Liver (tissue), 8 donors: ENCODE measurements at regions not wholly inside any gene's neighbourhood (a gene's known extent, or its start where the extent isn't known, plus 50 kb on each side); places are given as distances from the start of the nearest gene placed in this dataset.
"Not testable (repeated sequence)": the region's sequence is repeated elsewhere in the genome, so short reads cannot be mapped to it uniquely, and the experiment has no call there.

Source experiments
- DNase-seq: peaks from one replicate; pipeline ENCODE4 v3.0.0-alpha.2; 2017; ENCODE audit warnings: low spot score
- H3K27ac ChIP-seq, 2 donors: one replicate each; pipeline ENCODE4 v1.7.0; 2013; ENCODE audit warnings: inconsistent platforms in 2 of 2, low read length in 2 of 2, control low read depth in 1 of 2, low read depth in 1 of 2, mild to moderate bottlenecking in 1 of 2
- H3K27me3 ChIP-seq, 4 donors: one replicate each; pipeline versions ENCODE4 v1.6.1 to v1.7.0; 2013; ENCODE audit warnings: low read length in 3 of 4, inconsistent platforms in 1 of 4, mild to moderate bottlenecking in 1 of 4, moderate library complexity in 1 of 4; ENCODE audit not compliant: control insufficient read depth in 4 of 4, insufficient read depth in 4 of 4
- H3K36me3 ChIP-seq, 4 donors: one replicate each; pipeline versions ENCODE4 v1.6.1 to v1.7.0; 2013; ENCODE audit warnings: low read length in 3 of 4, mild to moderate bottlenecking in 3 of 4, low read depth in 1 of 4, moderate library complexity in 1 of 4; ENCODE audit not compliant: control insufficient read depth in 4 of 4, insufficient read depth in 3 of 4
- H3K4me1 ChIP-seq, 4 donors: one replicate each; pipeline versions ENCODE4 v1.6.1 to v1.7.0; 2013; ENCODE audit warnings: low read length in 3 of 4, mild to moderate bottlenecking in 3 of 4, moderate library complexity in 1 of 4; ENCODE audit not compliant: control insufficient read depth in 4 of 4, insufficient read depth in 4 of 4
- H3K4me3 ChIP-seq, 3 donors: one replicate each; pipeline versions ENCODE4 v1.6.1 to v1.7.0; 2013; ENCODE audit warnings: low read length in 3 of 3, control low read depth in 1 of 3, low read depth in 1 of 3, mild to moderate bottlenecking in 1 of 3
- H3K9ac ChIP-seq, 2 donors: one replicate each; pipeline ENCODE4 v1.7.0; 2013; ENCODE audit warnings: low read length in 2 of 2, mild to moderate bottlenecking in 2 of 2, moderate library complexity in 2 of 2, control low read depth in 1 of 2, low read depth in 1 of 2
- H3K9me3 ChIP-seq, 4 donors: one replicate each; pipeline versions ENCODE4 v1.6.1 to v1.7.0; 2013; ENCODE audit warnings: low read length in 3 of 4; ENCODE audit not compliant: control insufficient read depth in 4 of 4
- ATF3 ChIP-seq: IDR thresholded peaks from 2 replicates; pipeline ENCODE4 v1.6.1; 2016; ENCODE audit warnings: antibody characterized with exemption
- CTCF ChIP-seq: fragments of 150-350 bp; IDR thresholded peaks from 2 replicates; pipeline ENCODE4 v1.5.1; 2017; ENCODE audit warnings: improper control_type of control experiment, low read depth, low read length; ENCODE audit not compliant: missing input control
- EGR1 ChIP-seq, 2 donors: IDR thresholded peaks; 2 replicates each; pipeline ENCODE4 v1.6.1; 2016 to 2018; ENCODE audit warnings: antibody characterized with exemption in 2 of 2, low read depth in 2 of 2
- FOXA1 ChIP-seq: IDR thresholded peaks from 2 replicates; pipeline ENCODE4 v1.6.1; 2016; ENCODE audit warnings: antibody characterized with exemption
- FOXA2 ChIP-seq: IDR thresholded peaks from 2 replicates; pipeline ENCODE4 v1.6.1; 2016; ENCODE audit warnings: antibody characterized with exemption
- GABPA ChIP-seq, 2 donors: IDR thresholded peaks in 1 of 2; conservative IDR thresholded peaks in 1 of 2; 2 replicates each; pipeline ENCODE4 v1.6.1; 2016; ENCODE audit warnings: antibody characterized with exemption in 2 of 2, mild to moderate bottlenecking in 1 of 2, moderate library complexity in 1 of 2
- HNF4A ChIP-seq, 2 donors: conservative IDR thresholded peaks; 2 replicates each; pipeline ENCODE4 v1.6.1; 2016; ENCODE audit warnings: antibody characterized with exemption in 2 of 2, mild to moderate bottlenecking in 2 of 2
- HNF4G ChIP-seq: IDR thresholded peaks from 2 replicates; pipeline ENCODE4 v1.6.1; 2016; ENCODE audit warnings: antibody characterized with exemption
- JUND ChIP-seq, 2 donors: IDR thresholded peaks; 2 replicates each; pipeline ENCODE4 v1.6.1; 2016; ENCODE audit warnings: antibody characterized with exemption in 2 of 2
- NR2F2 ChIP-seq: IDR thresholded peaks from 2 replicates; pipeline ENCODE4 v1.6.1; 2016; ENCODE audit warnings: antibody characterized with exemption
- RAD21 ChIP-seq, 2 donors: IDR thresholded peaks; 2 replicates each; pipeline ENCODE4 v1.6.1; 2016; ENCODE audit warnings: antibody characterized with exemption in 2 of 2, mild to moderate bottlenecking in 2 of 2
- REST ChIP-seq: IDR thresholded peaks from 2 replicates; pipeline ENCODE4 v1.6.1; 2016; ENCODE audit warnings: antibody characterized with exemption, mild to moderate bottlenecking
- RXRA ChIP-seq, 2 donors: IDR thresholded peaks; 2 replicates each; pipeline ENCODE4 v1.6.1; 2017 to 2018; ENCODE audit warnings: antibody characterized with exemption in 2 of 2, mild to moderate bottlenecking in 1 of 2
- SP1 ChIP-seq: IDR thresholded peaks from 2 replicates; pipeline ENCODE4 v1.6.1; 2018; ENCODE audit warnings: antibody characterized with exemption, mild to moderate bottlenecking
- TAF1 ChIP-seq: conservative IDR thresholded peaks from 2 replicates; pipeline ENCODE4 v1.6.1; 2016; ENCODE audit warnings: antibody characterized with exemption, mild to moderate bottlenecking
- YY1 ChIP-seq: IDR thresholded peaks from 2 replicates; pipeline ENCODE4 v1.6.1; 2016; ENCODE audit warnings: antibody characterized with exemption, mild to moderate bottlenecking
- WGBS: extraction: QIAGEN DNeasy Blood & Tissue Kit; methylation state at CpG from one replicate; pipeline ENCODE4 v1.1.7; 2013; 5-methylcytosine and 5-hydroxymethylcytosine counted together
- TF ChIP-seq, protein P1 (sequence below): IDR thresholded peaks from 2 replicates; pipeline ENCODE4 v1.6.1; 2016; ENCODE audit warnings: antibody characterized with exemption
- donor health status: healthy.
- donor health status: healthy.
- donor health status: healthy.
- donor health status: healthy.
- donor health status: healthy.

DNA sequence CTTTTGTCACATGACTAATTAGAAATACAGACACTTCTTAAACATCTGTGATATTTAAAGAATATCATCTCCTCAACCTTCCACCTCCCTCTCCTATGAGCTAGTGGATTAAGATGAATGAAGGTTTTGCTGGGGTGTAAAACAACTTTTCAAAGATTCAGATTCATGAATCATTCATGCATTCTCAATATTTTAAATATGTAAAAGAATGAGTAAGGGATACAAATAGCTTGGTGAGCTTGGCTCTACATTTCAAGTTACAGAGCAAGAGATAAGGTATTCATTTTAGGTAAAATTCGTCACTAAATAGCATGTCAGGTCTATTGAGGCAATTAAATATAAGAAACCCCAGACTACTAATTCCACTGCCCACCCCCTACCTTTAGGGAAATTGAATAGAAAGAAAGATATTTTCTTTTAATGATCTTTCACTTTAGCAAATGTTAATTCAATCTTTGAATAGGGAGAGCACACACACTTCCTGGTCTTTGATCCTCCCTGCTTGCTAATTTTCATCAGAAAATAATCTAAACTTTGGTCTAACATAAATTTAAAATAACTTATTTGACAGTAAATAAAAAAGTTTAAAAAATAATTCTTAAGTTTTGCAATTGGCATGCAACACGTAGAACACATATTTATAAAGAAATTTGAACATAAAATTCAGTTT is 486.9 kb upstream of the ITGA1 start:
- WGBS: 56% methylated on average over 2 of the region's 2 CpGs
- TF ChIP-seq JUND (IDR thresholded peaks at IDR 0.05) (no peak), HNF4G (no peak), ATF3 (no peak), RAD21 (IDR thresholded peaks at IDR 0.05) (no peak), NR2F2 (no peak), TAF1 (no peak)
- H3K9ac ChIP-seq: no peak overlapping the region
- no peak overlapping the region for H3K27ac ChIP-seq
- H3K9me3 ChIP-seq: peaks cover 0 to 11% (median 7%) of the 10 kb centered on the region in 4 donors
- H3K4me3 ChIP-seq: no peak overlapping the region
- H3K27me3 ChIP-seq: no peaks in the 10 kb centered on the region
- DNase-seq: no peak
- no peaks in the 10 kb centered on the region for H3K4me1 ChIP-seq
- no peaks in the 10 kb centered on the region for H3K36me3 ChIP-seq

DNA sequence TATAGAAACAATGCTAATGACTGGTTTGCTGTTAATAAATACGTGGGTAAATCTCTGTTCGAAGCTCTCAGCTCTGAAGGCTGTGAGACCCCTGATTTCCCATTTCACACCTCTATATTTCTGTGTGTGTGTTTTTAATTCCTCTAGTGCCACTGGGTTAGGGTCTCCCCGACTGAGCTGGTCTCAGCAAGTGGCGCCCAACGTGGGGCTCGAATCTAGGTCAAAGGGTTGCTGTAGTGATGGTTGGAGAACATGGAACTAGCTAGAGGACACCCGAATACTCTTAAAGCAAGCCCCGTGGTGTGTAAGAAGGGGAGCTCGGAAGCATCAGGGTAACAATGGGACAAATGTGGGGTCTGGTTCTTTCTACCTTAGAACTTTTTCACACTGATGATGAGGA is 482.9 kb upstream of the ITGA1 start:
- not testable (repeated sequence) for H3K27ac ChIP-seq, DNase-seq, H3K36me3 ChIP-seq, H3K4me3 ChIP-seq, H3K4me1 ChIP-seq, H3K27me3 ChIP-seq, H3K9ac ChIP-seq
- WGBS: 72% methylated on average over 9 of the region's 9 CpGs
- peaks cover 0 to 11% (median 7%) of the 10 kb centered on the region in 4 donors for H3K9me3 ChIP-seq

GRCh38 chr5:52328220-52328806 is 459.4 kb upstream of the ITGA1 start:
- Histone ChIP-seq H3K36me3 (no peaks in the 10 kb centered on the region), H3K4me1 (peaks cover 0 to 8% (median 2%) of the 10 kb centered on the region in 4 donors), H3K9ac (no peak overlapping the region), H3K27ac (no peak overlapping the region), H3K4me3 (no peak overlapping the region), H3K9me3 (no peaks in the 10 kb centered on the region), H3K27me3 (no peaks in the 10 kb centered on the region)
- no peak for DNase-seq
- TF ChIP-seq CTCF: no peak
- TF ChIP-seq EGR1 (IDR thresholded peaks at IDR 0.05; ENCODE audit: low read depth in 2 of 2): no peak
- TF ChIP-seq SP1: peak; percentile 67
- TF ChIP-seq FOXA1: no peak
- no peak for TF ChIP-seq GABPA (IDR thresholded peaks at IDR 0.05 in 1 of 2, conservative IDR thresholded peaks at IDR 0.05 in 1 of 2)
- peak; percentile 80 to 87 for TF ChIP-seq HNF4A (conservative IDR thresholded peaks at IDR 0.05)
- no peak for TF ChIP-seq NR2F2
- peak; percentile 47 to 58 for TF ChIP-seq RXRA (IDR thresholded peaks at IDR 0.05)
- peak; percentile 66 for TF ChIP-seq HNF4G
- TF ChIP-seq REST: no peak
- TF ChIP-seq JUND (IDR thresholded peaks at IDR 0.05): no peak
- TF ChIP-seq RAD21 (IDR thresholded peaks at IDR 0.05): peak; percentile 11 to 21
- TF ChIP-seq TAF1: no peak
- TF ChIP-seq, protein P1, sequence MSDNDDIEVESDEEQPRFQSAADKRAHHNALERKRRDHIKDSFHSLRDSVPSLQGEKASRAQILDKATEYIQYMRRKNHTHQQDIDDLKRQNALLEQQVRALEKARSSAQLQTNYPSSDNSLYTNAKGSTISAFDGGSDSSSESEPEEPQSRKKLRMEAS: no peak
- TF ChIP-seq FOXA2: no peak
- TF ChIP-seq YY1: peak; percentile 27
